ENCODE measurements at regions not wholly inside any gene's neighbourhood (a gene's known extent, or its start where the extent isn't known, plus 50 kb on each side); places are given as distances from the start of the nearest gene placed in this dataset.

DNA sequence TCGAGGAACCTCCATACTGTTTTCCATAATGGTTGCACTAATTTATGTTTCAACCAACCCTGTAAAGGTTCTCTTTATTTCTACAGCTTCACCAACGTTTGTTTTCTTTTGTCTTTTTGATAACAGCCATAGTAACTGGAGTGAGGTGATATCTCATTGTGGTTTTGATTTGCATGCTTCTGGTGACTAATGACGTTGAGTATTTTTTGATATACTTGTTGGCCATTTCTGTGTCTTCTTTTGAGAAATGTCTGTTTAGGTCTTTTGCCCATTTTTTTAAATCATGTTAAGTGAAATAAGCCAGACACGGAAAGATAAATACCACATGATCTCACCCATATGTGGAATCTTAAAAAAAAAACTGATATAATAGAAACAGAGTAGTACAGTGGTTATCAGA lies 74.8 kb upstream of the SMIM21 start:
- TF ChIP-seq CTCF (IDR thresholded peaks at IDR 0.05; ENCODE audit: insufficient read depth, low read length) (no peak), POLR2AphosphoS5 (IDR thresholded peaks at IDR 0.05; ENCODE audit: low read depth) (no peak), GABPA (IDR thresholded peaks at IDR 0.05; ENCODE audit: low read depth) (no peak)

Measured in HL-60 (cell line).